Spleen (tissue), 11 donors: ENCODE measurements at regions not wholly inside any gene's neighbourhood (a gene's known extent, or its start where the extent isn't known, plus 50 kb on each side); places are given as distances from the start of the nearest gene placed in this dataset.
"Not testable (repeated sequence)": the region's sequence is repeated elsewhere in the genome, so short reads cannot be mapped to it uniquely, and the experiment has no call there.

Experiments
- DNase-seq: peaks from one replicate; pipeline ENCODE4 v3.0.0-alpha.2; 2020
- H3K27ac ChIP-seq, 8 donors: fragments of 200-600 bp; sonication (generic) in 7 of 8; 1 replicate in 4 of 8; 2 replicates in 4 of 8; pipeline versions ENCODE4 v1.5.0 to v1.8.0; 2016 to 2021; ENCODE audit warnings: inconsistent platforms in 4 of 8, mild to moderate bottlenecking in 4 of 8, moderate library complexity in 1 of 8
- H3K27me3 ChIP-seq, 7 donors: fragments of 200-600 bp; sonication (generic) in 6 of 7; replicated peaks in 1 of 7; 1 replicate in 4 of 7; 2 replicates in 3 of 7; pipeline versions ENCODE4 v1.5.0 to v1.8.0; 2016 to 2021; ENCODE audit warnings: inconsistent platforms in 3 of 7, mild to moderate bottlenecking in 1 of 7
- H3K36me3 ChIP-seq, 6 donors: fragments of 200-600 bp; sonication (generic) in 5 of 6; 1 replicate in 4 of 6; 2 replicates in 2 of 6; pipeline versions ENCODE4 v1.5.0 to v1.8.0; 2016 to 2021; ENCODE audit warnings: inconsistent platforms in 2 of 6
- H3K4me1 ChIP-seq, 6 donors: fragments of 200-600 bp; sonication (generic) in 5 of 6; 1 replicate in 3 of 6; 2 replicates in 3 of 6; pipeline versions ENCODE4 v1.5.0 to v1.8.0; 2016 to 2021; ENCODE audit warnings: inconsistent platforms in 3 of 6
- H3K4me3 ChIP-seq, 8 donors: fragments of 200-600 bp; sonication (generic) in 7 of 8; 1 replicate in 4 of 8; 2 replicates in 4 of 8; pipeline versions ENCODE4 v1.5.0 to v1.8.0; 2016 to 2021; ENCODE audit warnings: inconsistent platforms in 4 of 8, mild to moderate bottlenecking in 4 of 8, moderate library complexity in 2 of 8
- H3K9me3 ChIP-seq, 8 donors: fragments of 200-600 bp; sonication (generic) in 7 of 8; 1 replicate in 4 of 8; 2 replicates in 4 of 8; pipeline versions ENCODE4 v1.5.0 to v1.8.0; 2016 to 2021; ENCODE audit warnings: inconsistent platforms in 4 of 8
- CTCF ChIP-seq, 11 experiments: fragments of 200-600 bp in 7 of 11; fragments of 450-650 bp in 4 of 11; sonication (generic) in 4 of 11; IDR thresholded peaks in 8 of 11; conservative IDR thresholded peaks in 3 of 11; 1 replicate in 7 of 11; 2 replicates in 4 of 11; pipeline versions ENCODE4 v1.4.0 to v1.8.0; 2016 to 2021; ENCODE audit warnings: antibody characterized with exemption in 11 of 11, inconsistent platforms in 4 of 11, mild to moderate bottlenecking in 1 of 11
- POLR2A ChIP-seq, 3 donors: fragments of 450-650 bp; IDR thresholded peaks; one replicate each; pipeline ENCODE4 v1.5.1; 2017; ENCODE audit warnings: antibody characterized with exemption in 3 of 3, mild to moderate bottlenecking in 1 of 3
- POLR2AphosphoS5 ChIP-seq, 3 donors: sonication (generic); formaldehyde crosslinking; IDR thresholded peaks; one replicate each; pipeline ENCODE4 v1.5.1; 2017; ENCODE audit warnings: antibody characterized with exemption in 3 of 3
- WGBS, 5 donors: extraction: QIAGEN DNeasy Blood & Tissue Kit in 3 of 5; methylation state at CpG; one replicate each; pipeline versions ENCODE4 v1.1.5 to v1.1.7; 2013 to 2018; 5-methylcytosine and 5-hydroxymethylcytosine counted together
- intact Hi-C: fragments of 100-400 bp; cut with DNase I; formaldehyde crosslinking; loops from one replicate; pipeline ENCODE4 v1.15.0; 2023; ENCODE audit warnings: low total_unique reads
- donor health status: healthy with polysubstance abuse.
- donor health status: DM: no; HTN: no; CAD: no; lungs with moderate emphysema.
- donor health status: DM: no; HTN: no; CAD: no.
- donor health status: Bipolar disorder and iron deficiency.
- donor health status: healthy.
- donor health status: DM: no; HTN: no; CAD: no.
- donor health status: DM: yes; HTN: yes; CAD: no.

- no peaks in the 10 kb centered on the region for H3K4me1 ChIP-seq
- TF ChIP-seq POLR2A (IDR thresholded peaks at IDR 0.05) (no peak), CTCF (IDR thresholded peaks at IDR 0.05 in 8 of 11, conservative IDR thresholded peaks at IDR 0.05 in 3 of 11) (no peak), POLR2AphosphoS5 (IDR thresholded peaks at IDR 0.05) (no peak)
- H3K9me3 ChIP-seq = peaks cover 0 to 5% (median 2%) of the 10 kb centered on the region in 8 donors
Measured at GRCh38 chr3:14267976-14268375, 89.4 kb downstream of the LSM3 start.

GRCh38 chr3:14268897-14269296 is 90.3 kb downstream of the LSM3 start:
- Histone ChIP-seq H3K9me3 (peaks cover 0 to 5% (median 2%) of the 10 kb centered on the region in 8 donors), H3K36me3 (no peaks in the 10 kb centered on the region), H3K4me3 (no peak overlapping the region), H3K27me3 (no peaks in the 10 kb centered on the region), H3K4me1 (no peaks in the 10 kb centered on the region), H3K27ac (no peak overlapping the region)
- TF ChIP-seq POLR2A (IDR thresholded peaks at IDR 0.05) (no peak), POLR2AphosphoS5 (IDR thresholded peaks at IDR 0.05) (no peak), CTCF (IDR thresholded peaks at IDR 0.05 in 8 of 11, conservative IDR thresholded peaks at IDR 0.05 in 3 of 11) (no peak)
- intact Hi-C loops = no loop called here
- no peak for DNase-seq
- WGBS, 5 donors = 88 to 97% (median 95%) methylated on average over 1 of the region's 1 CpG

More at GRCh38 chr3:14267976-14268375, 89.4 kb downstream of the LSM3 start:
- intact Hi-C loops = no loop called here
- peak; percentile 58 for DNase-seq
- H3K4me3 ChIP-seq = no peak overlapping the region
- no peaks in the 10 kb centered on the region for H3K36me3 ChIP-seq
- 80 to 91% (median 88%) methylated on average over 5 of the region's 5 CpGs for WGBS, 5 donors
- no peak overlapping the region for H3K27ac ChIP-seq
- no peaks in the 10 kb centered on the region for H3K27me3 ChIP-seq

- DNase-seq = peak; percentile 44
- H3K36me3 ChIP-seq, intact Hi-C loops, H3K9me3 ChIP-seq, H3K4me3 ChIP-seq, H3K4me1 ChIP-seq, H3K27me3 ChIP-seq, H3K27ac ChIP-seq: not testable (repeated sequence)
- WGBS, 5 donors = 86 to 93% (median 87%) methylated on average over 14 to 15 of the region's 15 CpGs
Measured at GRCh38 chr3:14272041-14272958, 93.7 kb downstream of the LSM3 start.

GRCh38 chr3:14272959-14273560 is 94.4 kb downstream of the LSM3 start:
- WGBS, 5 donors = 44 to 68% (median 52%) methylated on average over 5 to 7 of the region's 7 CpGs
- H3K27ac ChIP-seq, H3K4me3 ChIP-seq, DNase-seq, intact Hi-C loops, H3K4me1 ChIP-seq, H3K9me3 ChIP-seq, H3K27me3 ChIP-seq, H3K36me3 ChIP-seq: not testable (repeated sequence)

- Histone ChIP-seq H3K27ac (no peak overlapping the region), H3K27me3 (peaks cover 0 to 13% (median 0%) of the 10 kb centered on the region in 7 donors), H3K4me1 (no peaks in the 10 kb centered on the region), H3K9me3 (peaks cover 0 to under 1% (median 0%) of the 10 kb centered on the region in 8 donors), H3K36me3 (no peaks in the 10 kb centered on the region), H3K4me3 (no peak overlapping the region)
- 77 to 86% (median 81%) methylated on average over 8 to 9 of the region's 9 CpGs for WGBS, 5 donors
- TF ChIP-seq CTCF (IDR thresholded peaks at IDR 0.05 in 8 of 11, conservative IDR thresholded peaks at IDR 0.05 in 3 of 11) (no peak), POLR2A (IDR thresholded peaks at IDR 0.05) (no peak), POLR2AphosphoS5 (IDR thresholded peaks at IDR 0.05) (no peak)
- intact Hi-C loops = no loop called here
- no peak for DNase-seq
Measured at GRCh38 chr3:14273901-14274611, 95.4 kb downstream of the LSM3 start.
